Upper lobe of left lung (tissue), 4 donors: ENCODE measurements at regions not wholly inside any gene's neighbourhood (a gene's known extent, or its start where the extent isn't known, plus 50 kb on each side); places are given as distances from the start of the nearest gene placed in this dataset.

Source experiments
- CTCF ChIP-seq, 6 experiments: fragments of 450-650 bp in 4 of 6; fragments of 200-600 bp in 2 of 6; sonication (generic) in 2 of 6; IDR thresholded peaks; one replicate each; pipeline ENCODE4 v1.5.1; 2016 to 2019; ENCODE audit warnings: antibody characterized with exemption in 6 of 6
- EP300 ChIP-seq, 4 donors: sonication (generic); formaldehyde crosslinking; IDR thresholded peaks; one replicate each; pipeline ENCODE4 v1.5.1; 2017; ENCODE audit warnings: antibody characterized with exemption in 4 of 4, control low read depth in 2 of 4
- POLR2A ChIP-seq, 4 donors: fragments of 450-650 bp; IDR thresholded peaks; one replicate each; pipeline ENCODE4 v1.5.1; 2016 to 2017; ENCODE audit warnings: antibody characterized with exemption in 4 of 4, mild to moderate bottlenecking in 2 of 4

- TF ChIP-seq POLR2A (IDR thresholded peaks at IDR 0.05) (no peak), CTCF (IDR thresholded peaks at IDR 0.05) (no peak), EP300 (IDR thresholded peaks at IDR 0.05) (no peak)
These were observed 238.4 kb downstream of the NPHP4 start for GRCh38 chr1:5753549-5754421.
